Coronary artery (tissue), 2 donors: ENCODE measurements at regions not wholly inside any gene's neighbourhood (a gene's known extent, or its start where the extent isn't known, plus 50 kb on each side); places are given as distances from the start of the nearest gene placed in this dataset.

ENCODE experiments used
- DNase-seq: peaks from one replicate; pipeline ENCODE4 v3.0.0-alpha.2; 2017; ENCODE audit warnings: low spot score
- H3K27ac ChIP-seq, 2 donors: fragments of 200-600 bp; sonication (generic); one replicate each; pipeline ENCODE4 v1.5.1; 2016 to 2019
- H3K4me3 ChIP-seq: fragments of 200-600 bp; sonication (generic); 2 replicates; pipeline ENCODE4 v1.5.1; 2016; ENCODE audit warnings: mild to moderate bottlenecking, moderate library complexity
- TF ChIP-seq, protein P1 (sequence below): fragments of 200-600 bp; sonication (generic); IDR thresholded peaks from one replicate; pipeline ENCODE4 v1.5.1; 2019; ENCODE audit warnings: antibody characterized with exemption

DNA sequence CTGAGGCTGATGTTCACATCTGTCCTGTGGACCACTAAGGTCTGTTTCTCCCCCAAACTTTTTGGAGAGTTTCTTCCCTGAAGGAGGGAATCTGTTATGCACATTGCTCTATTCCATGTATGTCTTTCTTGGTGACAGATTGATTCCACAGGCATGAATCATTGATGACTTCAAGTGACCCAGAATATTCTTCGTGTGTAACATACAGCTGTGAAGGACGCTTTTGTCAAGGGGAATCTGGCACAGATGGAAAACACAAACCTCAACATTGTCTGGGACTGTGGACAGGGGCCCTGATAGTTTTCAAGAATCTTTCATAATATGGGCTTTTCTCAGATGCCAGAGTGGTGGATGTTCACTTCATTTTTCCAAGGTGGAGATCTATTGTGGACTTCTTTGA, 223.1 kb upstream of the MAF start:
- no peak overlapping the region for H3K27ac ChIP-seq
- TF ChIP-seq, protein P1, sequence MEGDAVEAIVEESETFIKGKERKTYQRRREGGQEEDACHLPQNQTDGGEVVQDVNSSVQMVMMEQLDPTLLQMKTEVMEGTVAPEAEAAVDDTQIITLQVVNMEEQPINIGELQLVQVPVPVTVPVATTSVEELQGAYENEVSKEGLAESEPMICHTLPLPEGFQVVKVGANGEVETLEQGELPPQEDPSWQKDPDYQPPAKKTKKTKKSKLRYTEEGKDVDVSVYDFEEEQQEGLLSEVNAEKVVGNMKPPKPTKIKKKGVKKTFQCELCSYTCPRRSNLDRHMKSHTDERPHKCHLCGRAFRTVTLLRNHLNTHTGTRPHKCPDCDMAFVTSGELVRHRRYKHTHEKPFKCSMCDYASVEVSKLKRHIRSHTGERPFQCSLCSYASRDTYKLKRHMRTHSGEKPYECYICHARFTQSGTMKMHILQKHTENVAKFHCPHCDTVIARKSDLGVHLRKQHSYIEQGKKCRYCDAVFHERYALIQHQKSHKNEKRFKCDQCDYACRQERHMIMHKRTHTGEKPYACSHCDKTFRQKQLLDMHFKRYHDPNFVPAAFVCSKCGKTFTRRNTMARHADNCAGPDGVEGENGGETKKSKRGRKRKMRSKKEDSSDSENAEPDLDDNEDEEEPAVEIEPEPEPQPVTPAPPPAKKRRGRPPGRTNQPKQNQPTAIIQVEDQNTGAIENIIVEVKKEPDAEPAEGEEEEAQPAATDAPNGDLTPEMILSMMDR, result no peak
- H3K4me3 ChIP-seq, result no peak overlapping the region
- DNase-seq, result no peak

DNA sequence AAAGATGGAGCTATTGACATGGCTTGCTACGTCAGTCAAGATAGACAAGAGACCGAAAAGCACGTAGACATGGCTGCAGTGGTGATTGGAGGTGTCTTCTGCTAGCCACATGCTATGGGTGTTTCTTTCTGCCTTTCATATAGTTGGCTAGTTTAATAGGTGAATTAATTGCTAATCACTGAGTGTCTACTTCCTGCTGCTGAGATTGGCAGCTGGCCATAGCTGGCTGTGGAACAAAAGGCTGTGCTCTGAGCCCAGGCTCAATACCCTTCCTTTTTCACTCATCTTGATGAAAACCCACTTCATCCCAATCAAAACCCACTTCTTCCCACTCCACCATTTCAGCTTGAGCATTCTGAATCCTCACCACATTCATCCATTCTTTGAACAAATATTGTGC, 221.4 kb upstream of the MAF start:
- DNase-seq, result no peak
- TF ChIP-seq, protein P1, result no peak
- Histone ChIP-seq H3K4me3 (no peak overlapping the region), H3K27ac (no peak overlapping the region)

DNA sequence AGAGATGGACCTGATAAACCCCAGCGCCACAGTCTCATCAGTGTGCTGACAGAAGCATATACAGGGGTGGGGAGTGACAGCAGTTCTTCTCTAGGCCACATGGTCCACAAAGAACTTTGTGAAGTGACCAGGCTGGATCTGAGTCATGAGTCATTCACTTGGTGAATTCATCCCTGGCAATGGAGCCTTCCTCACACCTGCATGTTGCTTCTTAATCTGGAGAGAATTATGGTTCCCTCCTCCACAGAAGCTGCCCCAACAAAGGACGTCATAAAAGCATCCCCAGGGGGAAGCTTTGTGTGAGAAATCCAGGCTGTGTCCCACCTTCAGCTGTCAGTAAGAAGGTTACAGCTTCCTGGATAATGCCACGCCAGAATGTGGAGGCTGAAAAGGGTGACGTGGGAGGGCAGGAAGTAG, 215.6 kb upstream of the MAF start:
- H3K27ac ChIP-seq, result no peak overlapping the region
- DNase-seq, result no peak

DNA sequence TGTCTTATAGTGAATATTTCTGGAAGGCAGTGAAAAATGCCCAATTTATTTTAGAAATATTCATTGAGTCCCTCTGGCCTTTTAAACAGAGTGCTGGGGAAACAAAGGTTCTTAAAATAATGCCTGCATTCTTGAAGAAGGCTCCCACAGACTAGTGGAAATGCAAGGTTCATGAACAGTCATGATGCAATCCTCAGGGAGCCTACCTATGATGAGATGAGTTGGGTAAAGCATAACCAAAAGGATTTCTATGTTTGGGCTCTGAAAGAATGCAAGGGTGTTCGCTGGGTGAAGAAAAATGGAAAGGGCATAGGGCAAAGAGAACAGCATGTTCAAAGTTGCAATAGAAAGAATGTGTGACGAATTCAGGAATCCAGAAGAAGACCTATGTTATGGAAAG, 214.5 kb upstream of the MAF start:
- no peak for DNase-seq
- H3K4me3 ChIP-seq, result no peak overlapping the region
- no peak overlapping the region for H3K27ac ChIP-seq
- TF ChIP-seq, protein P1, result no peak

More for the DNA sequence above, 215.6 kb upstream of the MAF start:
- H3K4me3 ChIP-seq, result no peak overlapping the region
- TF ChIP-seq, protein P1, result no peak

DNA sequence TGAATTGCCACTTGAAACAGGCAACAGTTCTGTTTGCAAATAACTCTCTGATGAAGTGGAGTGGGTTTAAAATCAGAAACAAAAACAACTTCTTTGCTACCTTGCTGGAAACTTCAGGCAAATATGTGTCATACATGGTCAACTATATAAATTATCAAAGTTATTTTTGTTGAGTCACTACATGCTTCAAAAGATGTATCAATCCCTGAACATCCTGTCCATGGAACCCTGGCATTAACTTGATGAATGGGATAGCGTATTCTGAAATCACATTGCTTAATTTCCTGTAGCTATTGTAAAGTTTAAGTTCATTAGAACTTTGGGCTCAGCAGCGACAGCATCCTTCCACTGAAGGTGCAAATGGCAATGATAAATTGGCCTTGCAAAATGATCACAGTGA, 213.6 kb upstream of the MAF start:
- no peak for DNase-seq
- no peak overlapping the region for H3K4me3 ChIP-seq
- TF ChIP-seq, protein P1, result no peak
- no peak overlapping the region for H3K27ac ChIP-seq

DNA sequence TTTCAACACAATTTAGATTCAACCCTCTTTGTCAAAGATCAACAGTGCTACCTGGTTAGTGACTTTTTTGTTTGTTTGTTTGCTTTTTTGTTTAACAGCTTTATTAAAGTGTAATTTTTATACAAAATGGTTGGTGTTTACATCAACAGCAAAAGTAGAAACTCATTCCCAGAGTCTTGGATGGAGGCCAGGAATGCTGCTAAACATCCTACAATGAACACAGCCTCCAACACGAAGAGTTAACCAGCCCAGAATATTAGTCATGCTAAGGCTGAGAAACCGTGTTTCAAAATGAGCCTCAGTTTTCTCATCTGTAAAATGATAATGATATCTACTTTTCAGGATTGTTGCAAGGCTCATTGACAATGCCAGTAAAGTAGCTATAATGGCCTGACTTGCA, 211.0 kb upstream of the MAF start:
- DNase-seq, result no peak
- TF ChIP-seq, protein P1, result no peak
- no peak overlapping the region for H3K4me3 ChIP-seq

DNA sequence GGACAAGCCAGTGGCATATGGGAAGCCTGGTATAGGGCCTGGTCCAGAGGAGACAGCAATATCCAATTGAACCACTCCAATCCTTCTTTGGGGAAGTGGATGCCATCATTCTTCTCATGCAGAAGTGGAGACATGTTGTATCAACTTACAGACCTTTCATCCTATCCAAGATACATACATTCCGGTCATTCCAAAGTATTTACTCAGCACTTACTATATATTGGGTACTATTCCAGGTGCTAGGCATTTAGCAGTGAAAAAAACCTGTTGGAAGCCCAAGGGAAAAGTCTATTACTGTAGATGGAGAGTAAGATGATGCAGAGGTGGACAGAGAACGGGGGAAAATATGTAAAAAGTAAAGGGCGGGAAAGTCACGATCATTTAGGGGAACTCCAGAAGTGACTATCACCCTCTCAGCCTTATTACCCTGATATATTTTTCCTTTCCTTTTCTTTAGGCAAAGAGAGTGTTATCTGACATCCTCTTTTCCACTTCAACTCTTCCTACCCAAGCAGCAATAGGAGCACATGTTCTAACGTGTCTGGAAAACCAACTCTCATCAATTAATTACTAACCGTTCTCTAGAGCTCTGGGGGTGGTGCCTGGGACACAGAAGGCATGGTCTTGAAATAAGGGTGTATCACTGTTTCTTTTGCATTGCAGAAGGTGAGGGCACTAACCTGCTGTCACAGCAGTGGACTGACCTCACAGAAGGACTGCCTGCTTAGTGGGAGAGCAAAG, 210.1 kb upstream of the MAF start:
- TF ChIP-seq, protein P1, result no peak
- no peak overlapping the region for H3K27ac ChIP-seq
- no peak overlapping the region for H3K4me3 ChIP-seq
- no peak for DNase-seq

More for the DNA sequence above, 211.0 kb upstream of the MAF start:
- H3K27ac ChIP-seq, result no peak overlapping the region
